GM23248 (cell line): ENCODE measurements at regions not wholly inside any gene's neighbourhood (a gene's known extent, or its start where the extent isn't known, plus 50 kb on each side); places are given as distances from the start of the nearest gene placed in this dataset.

ENCODE experiments used
- EZH2 ChIP-seq: fragments of 200-600 bp; sonication (generic); IDR thresholded peaks from 2 replicates; pipeline ENCODE4 v1.6.1; 2018; ENCODE audit warnings: antibody characterized with exemption, mild to moderate bottlenecking; ENCODE audit not compliant: insufficient read depth, poor library complexity, severe bottlenecking
- EZH2phosphoT487 ChIP-seq: fragments of 200-600 bp; sonication (generic); IDR thresholded peaks from 2 replicates; pipeline ENCODE4 v1.6.1; 2018; ENCODE audit warnings: antibody characterized with exemption, moderate library complexity, mild to moderate bottlenecking, low read depth; ENCODE audit not compliant: insufficient read depth

GRCh38 chr13:73850104-73850873 lies 283.9 kb downstream of the KLF12 start:
- TF ChIP-seq EZH2 = no peak
- TF ChIP-seq EZH2phosphoT487 = no peak
